GM12892 (cell line): ENCODE measurements at regions not wholly inside any gene's neighbourhood (a gene's known extent, or its start where the extent isn't known, plus 50 kb on each side); places are given as distances from the start of the nearest gene placed in this dataset.

Experiments
- POLR2A ChIP-seq: IDR thresholded peaks from 2 replicates; pipeline ENCODE4 v1.6.1; 2011; ENCODE audit warnings: low read depth, low read length, control low read depth
- POLR2AphosphoS5 ChIP-seq: IDR thresholded peaks from 2 replicates; pipeline ENCODE4 v1.6.1; 2011; ENCODE audit warnings: low read depth, low read length, control low read depth

DNA sequence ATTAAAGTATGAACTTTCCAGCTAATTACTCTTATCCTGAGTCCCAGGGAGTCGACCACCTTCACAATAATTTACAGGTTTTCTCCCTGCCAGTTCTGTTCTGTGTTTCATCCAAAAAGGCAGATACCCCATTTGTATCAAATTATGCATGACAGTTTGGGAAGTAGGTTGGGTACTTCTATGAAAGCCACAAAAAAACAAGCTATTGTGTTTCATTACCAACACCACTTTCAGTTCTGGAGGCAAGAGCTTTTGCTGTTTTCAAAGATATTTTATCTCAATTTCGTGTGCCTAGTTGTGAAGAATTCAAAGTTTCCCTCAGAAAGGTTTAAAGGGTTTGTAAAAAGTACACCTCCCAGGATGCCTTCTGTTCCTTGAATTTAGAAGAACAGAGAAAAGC lies 557.4 kb downstream of the FLRT2 start:
- TF ChIP-seq POLR2AphosphoS5: no peak
- TF ChIP-seq POLR2A: no peak
